ENCODE measurements at regions not wholly inside any gene's neighbourhood (a gene's known extent, or its start where the extent isn't known, plus 50 kb on each side); places are given as distances from the start of the nearest gene placed in this dataset.

- no peak for TF ChIP-seq ZFX (IDR thresholded peaks at IDR 0.05)
- no peak for TF ChIP-seq CTCF (conservative IDR thresholded peaks at IDR 0.05)
- no peak overlapping the region for H3K27ac ChIP-seq
Observed at GRCh38 chr4:120155287-120155686, 88.6 kb upstream of the MAD2L1 start.

GRCh38 chr4:120144634-120145033 is 78.0 kb upstream of the MAD2L1 start:
- H3K27ac ChIP-seq: no peak overlapping the region
- no peak for TF ChIP-seq ZFX (IDR thresholded peaks at IDR 0.05)

- no peak overlapping the region for H3K27ac ChIP-seq
- TF ChIP-seq CTCF (conservative IDR thresholded peaks at IDR 0.05) (no peak), ZFX (IDR thresholded peaks at IDR 0.05) (no peak)
Observed at GRCh38 chr4:120144041-120144440, 77.4 kb upstream of the MAD2L1 start.

DNA sequence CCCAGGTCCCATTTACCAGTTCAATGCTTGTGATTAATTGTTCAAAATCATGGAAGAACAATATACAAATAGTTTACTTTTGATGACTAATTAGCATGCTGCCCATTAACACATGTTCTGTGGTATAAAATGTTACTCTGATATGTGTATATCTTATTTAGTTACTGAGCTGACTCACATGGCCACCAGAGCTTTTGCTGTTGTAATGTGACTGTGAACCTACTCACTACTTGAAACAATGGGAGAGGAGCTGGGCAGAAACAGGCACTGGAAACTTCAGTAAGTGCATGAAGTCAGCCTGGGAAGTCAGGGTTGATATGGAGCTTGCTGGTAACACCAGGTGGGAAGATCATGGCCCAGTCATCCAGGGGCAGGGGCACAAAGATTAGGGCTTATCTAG is 72.7 kb upstream of the MAD2L1 start:
- TF ChIP-seq ZFX (IDR thresholded peaks at IDR 0.05) (no peak), CTCF (conservative IDR thresholded peaks at IDR 0.05) (no peak)
- no peak overlapping the region for H3K27ac ChIP-seq

DNA sequence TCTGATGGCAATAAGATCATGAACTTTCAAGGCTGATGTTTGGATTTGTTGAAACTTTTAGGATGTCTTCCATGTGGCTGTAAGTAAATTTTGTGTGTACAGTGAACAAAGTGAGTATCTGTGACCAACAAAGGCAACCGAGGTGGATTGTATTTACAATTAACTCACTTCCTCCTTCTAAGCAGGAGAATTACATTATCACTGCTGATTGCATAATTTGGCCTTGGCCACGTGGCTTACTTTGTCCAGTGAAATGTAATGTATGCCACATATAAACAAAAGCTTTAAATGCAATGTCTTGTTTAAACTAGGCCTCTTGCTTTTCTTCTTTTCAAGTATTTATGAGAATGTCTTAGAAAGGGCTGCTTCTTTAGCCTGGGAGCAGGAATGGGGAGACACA is 66.3 kb upstream of the MAD2L1 start:
- TF ChIP-seq ZFX (IDR thresholded peaks at IDR 0.05) (no peak), CTCF (conservative IDR thresholded peaks at IDR 0.05) (no peak)
- no peak overlapping the region for H3K27ac ChIP-seq

- TF ChIP-seq CTCF (conservative IDR thresholded peaks at IDR 0.05) (no peak), ZFX (IDR thresholded peaks at IDR 0.05) (no peak)
- H3K27ac ChIP-seq: no peak overlapping the region
Observed at GRCh38 chr4:120130786-120131185, 64.1 kb upstream of the MAD2L1 start.
